ENCODE measurements at regions not wholly inside any gene's neighbourhood (a gene's known extent, or its start where the extent isn't known, plus 50 kb on each side); places are given as distances from the start of the nearest gene placed in this dataset.

DNA sequence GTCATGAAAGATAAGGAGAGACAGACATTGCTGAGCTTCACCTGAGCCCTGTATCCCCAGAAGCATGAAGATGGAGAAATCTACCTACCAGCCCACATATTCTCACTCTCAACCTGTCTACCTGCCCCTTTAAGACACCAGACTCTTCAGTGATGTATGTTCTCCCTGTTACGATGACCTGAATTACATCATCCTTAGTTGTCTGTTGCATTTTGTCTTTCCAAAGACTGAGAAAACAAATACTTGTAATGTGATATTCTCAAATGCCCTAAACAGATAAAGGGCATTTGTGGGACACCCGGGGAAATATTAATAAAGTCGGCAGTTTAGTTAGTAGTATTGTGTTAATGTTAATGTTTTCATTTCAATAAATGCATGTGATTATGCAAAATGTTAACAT lies 305.8 kb upstream of the IGFBP3 start:
- DNase-seq (ENCODE audit: low read depth) = peak; percentile 78
- TF ChIP-seq, protein P1, sequence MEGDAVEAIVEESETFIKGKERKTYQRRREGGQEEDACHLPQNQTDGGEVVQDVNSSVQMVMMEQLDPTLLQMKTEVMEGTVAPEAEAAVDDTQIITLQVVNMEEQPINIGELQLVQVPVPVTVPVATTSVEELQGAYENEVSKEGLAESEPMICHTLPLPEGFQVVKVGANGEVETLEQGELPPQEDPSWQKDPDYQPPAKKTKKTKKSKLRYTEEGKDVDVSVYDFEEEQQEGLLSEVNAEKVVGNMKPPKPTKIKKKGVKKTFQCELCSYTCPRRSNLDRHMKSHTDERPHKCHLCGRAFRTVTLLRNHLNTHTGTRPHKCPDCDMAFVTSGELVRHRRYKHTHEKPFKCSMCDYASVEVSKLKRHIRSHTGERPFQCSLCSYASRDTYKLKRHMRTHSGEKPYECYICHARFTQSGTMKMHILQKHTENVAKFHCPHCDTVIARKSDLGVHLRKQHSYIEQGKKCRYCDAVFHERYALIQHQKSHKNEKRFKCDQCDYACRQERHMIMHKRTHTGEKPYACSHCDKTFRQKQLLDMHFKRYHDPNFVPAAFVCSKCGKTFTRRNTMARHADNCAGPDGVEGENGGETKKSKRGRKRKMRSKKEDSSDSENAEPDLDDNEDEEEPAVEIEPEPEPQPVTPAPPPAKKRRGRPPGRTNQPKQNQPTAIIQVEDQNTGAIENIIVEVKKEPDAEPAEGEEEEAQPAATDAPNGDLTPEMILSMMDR (conservative IDR thresholded peaks at IDR 0.05; ENCODE audit: low read depth, low read length) = no peak

DNA sequence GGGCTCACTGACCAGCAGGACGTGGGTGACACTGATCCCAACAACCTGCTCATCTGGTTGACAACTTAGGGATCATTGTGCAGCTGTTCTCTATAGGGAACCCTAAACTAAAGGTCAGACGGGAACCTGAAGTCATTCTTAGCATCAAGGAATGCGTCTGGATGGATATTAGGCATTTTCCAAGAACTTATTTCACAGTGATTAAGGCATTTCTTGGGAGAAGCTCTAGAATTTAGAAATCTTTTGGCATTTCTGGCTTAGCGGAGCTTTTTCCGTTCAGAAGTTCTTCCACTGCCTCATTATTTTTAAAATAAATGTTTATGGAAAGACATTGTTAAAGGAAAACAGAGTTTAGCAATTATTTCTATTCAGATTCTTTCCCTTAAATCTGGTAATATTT lies 303.3 kb upstream of the IGFBP3 start:
- DNase-seq (ENCODE audit: low read depth) = no peak
- H3K4me3 ChIP-seq (ENCODE audit: low read depth, low read length) = no peak overlapping the region
- TF ChIP-seq, protein P1 (conservative IDR thresholded peaks at IDR 0.05; ENCODE audit: low read depth, low read length) = no peak

More for the DNA sequence above, 305.8 kb upstream of the IGFBP3 start:
- no peak overlapping the region for H3K4me3 ChIP-seq (ENCODE audit: low read depth, low read length)

DNA sequence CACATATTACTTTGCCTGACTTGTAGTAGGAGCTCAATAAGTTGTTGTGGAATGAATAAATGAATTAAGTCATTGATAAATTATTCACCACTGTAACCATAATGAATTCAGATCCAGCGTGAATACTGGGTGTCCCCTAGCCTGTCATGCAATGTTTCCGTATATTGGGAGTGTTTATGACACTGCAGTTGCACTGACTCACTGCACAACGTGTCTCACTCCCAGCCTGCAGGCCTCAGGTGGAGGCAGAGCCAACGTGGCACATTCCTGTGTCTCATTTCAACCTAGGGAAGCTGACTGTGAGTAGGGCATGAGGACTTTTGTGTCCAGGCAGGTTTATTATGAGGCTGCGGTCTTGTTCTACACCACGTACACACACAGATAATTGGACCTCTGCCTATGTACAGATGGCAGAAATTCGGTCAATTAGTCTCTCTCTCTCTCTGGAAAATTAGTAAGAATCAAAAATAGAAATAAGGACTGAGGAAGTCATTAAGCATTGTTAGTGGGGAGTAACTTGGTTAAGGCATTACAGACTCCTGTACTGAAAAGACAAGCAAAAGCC lies 299.1 kb upstream of the IGFBP3 start:
- TF ChIP-seq, protein P1 (conservative IDR thresholded peaks at IDR 0.05; ENCODE audit: low read depth, low read length) = no peak
- no peak overlapping the region for H3K4me3 ChIP-seq (ENCODE audit: low read depth, low read length)
- DNase-seq (ENCODE audit: low read depth) = no peak

DNA sequence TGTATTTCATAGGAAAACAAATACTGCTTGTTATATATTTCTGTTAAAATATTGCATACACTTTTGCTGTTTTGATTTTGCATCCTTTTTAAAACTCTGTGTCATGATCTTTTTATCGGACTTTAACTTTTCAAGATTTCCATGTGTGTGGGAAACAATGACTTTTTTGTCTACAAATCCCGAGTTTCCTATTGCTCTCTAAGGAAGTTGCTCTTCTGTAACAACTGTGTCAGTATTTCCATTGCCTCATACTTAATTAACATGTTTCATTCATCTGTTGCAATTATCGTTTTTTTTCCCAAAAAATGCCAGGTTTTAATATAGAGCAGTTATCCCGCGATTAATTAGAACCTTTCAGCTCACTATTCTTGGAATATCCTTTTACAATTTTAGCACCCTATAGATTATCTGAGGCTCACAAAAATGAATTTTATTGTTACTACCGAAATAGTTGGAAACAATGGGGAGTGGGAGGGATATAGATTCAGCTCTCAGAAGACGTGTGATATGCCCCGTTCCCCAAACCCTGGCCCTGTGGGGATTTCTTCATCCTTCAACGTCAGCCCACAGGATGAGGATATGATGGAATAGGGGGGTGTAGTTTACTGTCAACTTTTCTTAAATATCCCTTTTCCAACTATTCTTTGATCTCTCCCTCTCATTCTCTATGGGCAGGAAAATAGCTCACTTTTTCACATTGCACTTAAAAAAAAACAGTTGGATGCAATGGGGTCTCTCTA lies 297.6 kb upstream of the IGFBP3 start:
- DNase-seq (ENCODE audit: low read depth) = no peak
- TF ChIP-seq, protein P1 (conservative IDR thresholded peaks at IDR 0.05; ENCODE audit: low read depth, low read length) = no peak
- no peak overlapping the region for H3K4me3 ChIP-seq (ENCODE audit: low read depth, low read length)

DNA sequence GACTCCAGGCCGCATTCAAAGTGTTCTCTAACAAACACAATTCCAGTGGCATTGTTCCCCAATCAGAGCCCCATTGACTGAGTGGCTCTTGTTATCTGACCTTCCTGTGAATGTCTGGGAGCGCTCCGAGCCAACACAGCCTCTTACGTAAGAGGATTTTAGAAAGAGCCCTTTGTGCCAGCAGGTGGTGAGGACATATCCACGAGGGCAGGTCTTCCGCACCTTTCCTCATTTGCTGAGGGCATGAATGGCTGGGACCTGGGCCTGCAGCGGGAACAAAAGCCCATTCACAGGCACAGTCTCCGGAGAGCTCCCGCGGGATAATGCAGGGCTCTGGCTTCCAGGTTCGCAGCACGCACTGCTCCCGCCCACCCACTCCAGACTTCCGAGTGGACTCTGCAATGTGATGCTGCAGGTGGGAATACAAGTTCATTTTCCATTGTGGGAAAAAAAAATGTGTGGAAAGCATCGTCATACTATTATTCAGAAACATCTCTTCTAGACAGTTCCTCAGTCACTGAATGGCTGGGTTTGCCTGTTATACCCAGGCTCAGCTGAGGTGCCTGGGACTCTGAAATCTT lies 295.0 kb upstream of the IGFBP3 start:
- DNase-seq (ENCODE audit: low read depth) = no peak
- TF ChIP-seq, protein P1 (conservative IDR thresholded peaks at IDR 0.05; ENCODE audit: low read depth, low read length) = no peak
- H3K4me3 ChIP-seq (ENCODE audit: low read depth, low read length) = no peak overlapping the region

DNA sequence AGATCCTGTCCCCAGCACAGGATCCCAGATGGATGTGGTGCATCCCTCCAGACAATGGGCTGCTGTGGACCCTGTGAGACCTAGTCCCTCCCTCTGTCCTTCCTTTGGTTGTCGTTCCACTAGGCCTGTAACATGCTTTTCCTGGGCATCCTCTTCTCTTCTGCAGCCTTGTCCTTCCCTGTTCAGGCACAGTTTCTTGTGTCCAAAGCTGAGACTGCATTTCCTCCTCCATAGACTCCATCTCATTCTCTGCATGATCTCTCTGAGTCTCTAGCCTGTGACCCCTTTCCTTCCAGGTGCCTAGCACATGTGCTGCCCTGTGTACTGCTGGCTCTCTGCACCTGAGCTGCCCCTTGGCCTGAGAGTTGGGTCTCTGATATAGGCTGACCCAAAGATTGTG lies 293.5 kb upstream of the IGFBP3 start:
- DNase-seq (ENCODE audit: low read depth) = no peak
- TF ChIP-seq, protein P1 (conservative IDR thresholded peaks at IDR 0.05; ENCODE audit: low read depth, low read length) = no peak
- no peak overlapping the region for H3K4me3 ChIP-seq (ENCODE audit: low read depth, low read length)
